NB4 (cell line): ENCODE measurements at regions not wholly inside any gene's neighbourhood (a gene's known extent, or its start where the extent isn't known, plus 50 kb on each side); places are given as distances from the start of the nearest gene placed in this dataset.
"Not testable (repeated sequence)": the region's sequence is repeated elsewhere in the genome, so short reads cannot be mapped to it uniquely, and the experiment has no call there.

Experiments
- MYC ChIP-seq: IDR thresholded peaks from 2 replicates; pipeline ENCODE4 v1.6.1; 2011; ENCODE audit warnings: low read depth, low read length
- POLR2A ChIP-seq: IDR thresholded peaks from 2 replicates; pipeline ENCODE4 v1.6.1; 2011; ENCODE audit warnings: mild to moderate bottlenecking; ENCODE audit not compliant: insufficient read length; ENCODE audit errors: extremely low read depth
- TF ChIP-seq, protein P1 (sequence below): IDR thresholded peaks from one replicate; pipeline ENCODE4 v1.5.1; 2012; ENCODE audit warnings: low read depth, low read length

DNA sequence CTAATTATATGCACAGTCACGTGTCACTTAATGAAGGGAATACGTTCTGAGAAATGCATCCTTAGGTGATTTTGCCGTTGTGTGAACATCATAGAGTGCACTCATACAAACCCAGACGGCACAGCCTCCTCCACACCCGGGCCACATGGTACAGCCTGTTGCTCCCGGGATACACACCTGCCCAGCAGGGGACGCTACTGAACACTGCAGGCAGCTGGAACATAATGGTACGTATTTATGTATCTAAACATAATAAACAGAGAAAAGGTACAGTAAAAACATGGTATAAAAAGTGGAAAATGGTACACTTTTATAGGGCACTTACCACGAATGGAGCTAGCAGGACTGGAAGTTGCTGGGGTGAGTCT lies 752.3 kb upstream of the TPTE start:
- TF ChIP-seq, protein P1, sequence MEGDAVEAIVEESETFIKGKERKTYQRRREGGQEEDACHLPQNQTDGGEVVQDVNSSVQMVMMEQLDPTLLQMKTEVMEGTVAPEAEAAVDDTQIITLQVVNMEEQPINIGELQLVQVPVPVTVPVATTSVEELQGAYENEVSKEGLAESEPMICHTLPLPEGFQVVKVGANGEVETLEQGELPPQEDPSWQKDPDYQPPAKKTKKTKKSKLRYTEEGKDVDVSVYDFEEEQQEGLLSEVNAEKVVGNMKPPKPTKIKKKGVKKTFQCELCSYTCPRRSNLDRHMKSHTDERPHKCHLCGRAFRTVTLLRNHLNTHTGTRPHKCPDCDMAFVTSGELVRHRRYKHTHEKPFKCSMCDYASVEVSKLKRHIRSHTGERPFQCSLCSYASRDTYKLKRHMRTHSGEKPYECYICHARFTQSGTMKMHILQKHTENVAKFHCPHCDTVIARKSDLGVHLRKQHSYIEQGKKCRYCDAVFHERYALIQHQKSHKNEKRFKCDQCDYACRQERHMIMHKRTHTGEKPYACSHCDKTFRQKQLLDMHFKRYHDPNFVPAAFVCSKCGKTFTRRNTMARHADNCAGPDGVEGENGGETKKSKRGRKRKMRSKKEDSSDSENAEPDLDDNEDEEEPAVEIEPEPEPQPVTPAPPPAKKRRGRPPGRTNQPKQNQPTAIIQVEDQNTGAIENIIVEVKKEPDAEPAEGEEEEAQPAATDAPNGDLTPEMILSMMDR = peak; percentile 8
- not testable (repeated sequence) for TF ChIP-seq POLR2A, MYC
